Tibial nerve (tissue), 4 donors: ENCODE measurements at regions not wholly inside any gene's neighbourhood (a gene's known extent, or its start where the extent isn't known, plus 50 kb on each side); places are given as distances from the start of the nearest gene placed in this dataset.

Experiments
- DNase-seq, 2 donors: peaks; one replicate each; pipeline ENCODE4 v3.0.0-alpha.2; 2019; ENCODE audit warnings: low spot score in 2 of 2
- H3K27ac ChIP-seq, 4 donors: fragments of 200-600 bp; sonication (generic) in 3 of 4; one replicate each; pipeline ENCODE4 v1.5.1; 2017 to 2019; ENCODE audit warnings: mild to moderate bottlenecking in 1 of 4
- H3K27me3 ChIP-seq, 2 donors: fragments of 200-600 bp; sonication (generic) in 1 of 2; one replicate each; pipeline versions ENCODE4 v1.5.1 to v1.6.0; 2017 to 2019
- H3K36me3 ChIP-seq, 3 donors: fragments of 200-600 bp; sonication (generic); one replicate each; pipeline ENCODE4 v1.5.1; 2018 to 2019
- H3K4me1 ChIP-seq, 4 donors: fragments of 200-600 bp; sonication (generic) in 3 of 4; one replicate each; pipeline ENCODE4 v1.5.1; 2017 to 2019
- H3K4me3 ChIP-seq, 4 donors: fragments of 200-600 bp; sonication (generic) in 3 of 4; one replicate each; pipeline ENCODE4 v1.5.1; 2017 to 2019; ENCODE audit warnings: mild to moderate bottlenecking in 1 of 4, moderate library complexity in 1 of 4
- H3K9me3 ChIP-seq, 4 donors: fragments of 200-600 bp; sonication (generic) in 3 of 4; one replicate each; pipeline ENCODE4 v1.5.1; 2017 to 2019
- EP300 ChIP-seq, 2 donors: sonication (generic); formaldehyde crosslinking; IDR thresholded peaks; one replicate each; pipeline ENCODE4 v1.6.1; 2017; ENCODE audit warnings: antibody characterized with exemption in 2 of 2, mild to moderate bottlenecking in 1 of 2
- POLR2A ChIP-seq, 2 donors: fragments of 450-650 bp; IDR thresholded peaks; one replicate each; pipeline ENCODE4 v1.6.1; 2017; ENCODE audit warnings: antibody characterized with exemption in 2 of 2, mild to moderate bottlenecking in 2 of 2, moderate library complexity in 2 of 2
- WGBS, 2 donors: methylation state at CpG; one replicate each; pipeline ENCODE4 v1.1.5; 2018; 5-methylcytosine and 5-hydroxymethylcytosine counted together
- TF ChIP-seq, protein P1 (sequence below), 5 experiments: fragments of 200-600 bp in 3 of 5; fragments of 450-650 bp in 2 of 5; sonication (generic) in 3 of 5; IDR thresholded peaks; one replicate each; pipeline ENCODE4 v1.5.1; 2016 to 2019; ENCODE audit warnings: antibody characterized with exemption in 5 of 5, mild to moderate bottlenecking in 3 of 5, moderate library complexity in 2 of 5

DNA sequence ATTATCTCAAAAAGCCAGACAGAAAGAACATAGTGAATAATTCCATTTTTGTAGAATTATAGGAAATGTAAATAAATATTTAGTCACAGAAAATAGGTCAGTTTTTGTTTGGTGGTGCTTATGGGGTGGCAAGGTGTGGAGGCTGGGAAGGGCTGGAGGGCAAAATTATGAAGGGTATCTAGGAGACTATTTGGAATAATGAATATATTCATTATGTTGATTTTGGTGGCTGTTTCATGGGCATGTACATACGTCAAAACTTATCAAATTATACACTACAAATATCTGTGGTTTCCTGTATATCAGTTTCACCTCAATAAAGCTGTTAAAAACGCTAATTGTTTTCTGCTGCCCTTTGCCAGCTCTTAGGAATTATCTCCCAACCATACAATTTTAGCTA lies 298.7 kb upstream of the GOLIM4 start:
- Histone ChIP-seq H3K4me1 (no peaks in the 10 kb centered on the region), H3K27me3 (no peaks in the 10 kb centered on the region), H3K9me3 (peaks cover 0 to under 1% (median 0%) of the 10 kb centered on the region in 4 donors), H3K4me3 (no peak overlapping the region), H3K27ac (no peak overlapping the region), H3K36me3 (no peaks in the 10 kb centered on the region)
- no peak for DNase-seq
- 83 to 89% methylated on average over 2 of the region's 2 CpGs for WGBS, 2 donors
- no peak for TF ChIP-seq EP300 (IDR thresholded peaks at IDR 0.05)
- no peak for TF ChIP-seq POLR2A (IDR thresholded peaks at IDR 0.05)
- TF ChIP-seq, protein P1, sequence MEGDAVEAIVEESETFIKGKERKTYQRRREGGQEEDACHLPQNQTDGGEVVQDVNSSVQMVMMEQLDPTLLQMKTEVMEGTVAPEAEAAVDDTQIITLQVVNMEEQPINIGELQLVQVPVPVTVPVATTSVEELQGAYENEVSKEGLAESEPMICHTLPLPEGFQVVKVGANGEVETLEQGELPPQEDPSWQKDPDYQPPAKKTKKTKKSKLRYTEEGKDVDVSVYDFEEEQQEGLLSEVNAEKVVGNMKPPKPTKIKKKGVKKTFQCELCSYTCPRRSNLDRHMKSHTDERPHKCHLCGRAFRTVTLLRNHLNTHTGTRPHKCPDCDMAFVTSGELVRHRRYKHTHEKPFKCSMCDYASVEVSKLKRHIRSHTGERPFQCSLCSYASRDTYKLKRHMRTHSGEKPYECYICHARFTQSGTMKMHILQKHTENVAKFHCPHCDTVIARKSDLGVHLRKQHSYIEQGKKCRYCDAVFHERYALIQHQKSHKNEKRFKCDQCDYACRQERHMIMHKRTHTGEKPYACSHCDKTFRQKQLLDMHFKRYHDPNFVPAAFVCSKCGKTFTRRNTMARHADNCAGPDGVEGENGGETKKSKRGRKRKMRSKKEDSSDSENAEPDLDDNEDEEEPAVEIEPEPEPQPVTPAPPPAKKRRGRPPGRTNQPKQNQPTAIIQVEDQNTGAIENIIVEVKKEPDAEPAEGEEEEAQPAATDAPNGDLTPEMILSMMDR (IDR thresholded peaks at IDR 0.05) = no peak

DNA sequence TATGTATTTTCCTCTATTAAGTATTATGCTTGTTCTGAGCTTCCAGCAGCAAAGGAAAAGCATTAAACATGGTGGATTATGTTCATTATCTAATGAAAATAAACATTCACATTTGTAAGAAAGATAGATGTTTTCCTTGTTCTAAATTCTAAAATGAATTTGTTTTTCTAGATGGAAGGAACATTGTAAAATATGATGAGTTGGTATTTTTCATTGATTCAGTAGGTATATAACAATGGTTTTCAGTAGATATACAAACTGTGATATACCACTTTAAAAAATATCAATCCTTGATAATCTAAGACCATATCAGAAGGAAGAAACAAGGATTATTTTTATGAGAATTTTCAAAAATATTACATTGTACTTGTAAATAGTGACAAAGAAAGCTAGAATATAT lies 290.6 kb upstream of the GOLIM4 start:
- Histone ChIP-seq H3K4me3 (no peak overlapping the region), H3K36me3 (no peaks in the 10 kb centered on the region), H3K9me3 (peaks cover 0 to 18% (median 0%) of the 10 kb centered on the region in 4 donors), H3K27ac (no peak overlapping the region), H3K27me3 (no peaks in the 10 kb centered on the region), H3K4me1 (no peaks in the 10 kb centered on the region)
- no peak for TF ChIP-seq POLR2A (IDR thresholded peaks at IDR 0.05)
- no peak for TF ChIP-seq EP300 (IDR thresholded peaks at IDR 0.05)
- TF ChIP-seq, protein P1 (IDR thresholded peaks at IDR 0.05) = no peak
- DNase-seq = no peak

DNA sequence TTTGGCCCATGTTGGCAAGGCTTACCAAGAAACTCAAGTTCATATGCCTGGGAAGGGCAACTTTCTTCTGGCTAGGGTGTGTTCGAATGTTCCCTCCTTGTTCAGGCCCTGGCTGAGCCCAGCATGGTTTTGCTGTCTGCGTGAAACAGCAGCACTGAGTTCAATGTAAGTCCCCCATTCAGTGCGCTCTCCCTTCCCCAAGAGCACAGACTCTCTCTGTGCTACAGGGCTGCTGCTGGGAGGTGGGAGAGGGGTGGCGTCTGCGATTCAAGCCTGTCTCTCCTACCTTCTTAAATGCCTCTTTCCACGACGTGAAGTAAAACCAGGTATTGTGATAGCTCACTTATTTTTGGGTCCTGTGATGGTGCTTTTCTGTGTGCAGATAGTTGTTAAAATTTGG lies 289.3 kb upstream of the GOLIM4 start:
- Histone ChIP-seq H3K9me3 (peaks cover 0 to 18% (median 0%) of the 10 kb centered on the region in 4 donors), H3K27me3 (no peaks in the 10 kb centered on the region), H3K4me1 (no peaks in the 10 kb centered on the region), H3K4me3 (no peak overlapping the region), H3K27ac (no peak overlapping the region), H3K36me3 (no peaks in the 10 kb centered on the region)
- DNase-seq = no peak
- 65 to 74% methylated on average over 7 of the region's 7 CpGs for WGBS, 2 donors
- TF ChIP-seq EP300 (IDR thresholded peaks at IDR 0.05) = no peak
- TF ChIP-seq POLR2A (IDR thresholded peaks at IDR 0.05) = no peak
- TF ChIP-seq, protein P1 (IDR thresholded peaks at IDR 0.05) = no peak

GRCh38 chr3:168383573-168383972 lies 287.8 kb upstream of the GOLIM4 start:
- Histone ChIP-seq H3K9me3 (peaks cover 0 to 11% (median 0%) of the 10 kb centered on the region in 4 donors), H3K27me3 (no peaks in the 10 kb centered on the region), H3K36me3 (no peaks in the 10 kb centered on the region), H3K4me1 (no peaks in the 10 kb centered on the region), H3K27ac (no peak overlapping the region), H3K4me3 (no peak overlapping the region)
- TF ChIP-seq, protein P1 (IDR thresholded peaks at IDR 0.05) = no peak
- DNase-seq = no peak
- WGBS, 2 donors = 88 to 100% methylated on average over 2 of the region's 2 CpGs

DNA sequence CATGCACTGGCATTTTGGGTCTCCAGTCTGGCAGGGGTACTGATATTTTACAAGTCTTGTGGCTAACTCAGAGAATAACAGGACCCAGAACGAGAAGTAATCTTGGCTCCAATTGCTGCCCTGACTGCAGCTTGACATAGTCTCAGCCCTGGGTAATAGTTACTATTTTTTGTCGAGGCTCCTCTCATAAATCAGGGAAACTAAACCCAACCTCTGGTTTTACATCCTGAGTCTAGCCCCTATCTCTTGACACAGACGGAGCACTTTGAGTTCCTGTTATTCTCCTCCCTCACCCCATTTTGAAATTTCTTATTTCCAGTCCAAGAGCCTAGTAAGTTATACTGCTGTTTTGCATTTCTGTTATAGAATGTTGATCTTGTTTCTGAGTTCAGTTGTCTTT lies 276.1 kb upstream of the GOLIM4 start:
- DNase-seq = no peak
- Histone ChIP-seq H3K4me3 (no peak overlapping the region), H3K36me3 (no peaks in the 10 kb centered on the region), H3K27ac (no peak overlapping the region), H3K9me3 (peaks cover 0 to 4% (median 0%) of the 10 kb centered on the region in 4 donors), H3K4me1 (no peaks in the 10 kb centered on the region), H3K27me3 (no peaks in the 10 kb centered on the region)
- WGBS, 2 donors = 67 to 71% methylated on average over 3 of the region's 3 CpGs
- no peak for TF ChIP-seq POLR2A (IDR thresholded peaks at IDR 0.05)
- no peak for TF ChIP-seq EP300 (IDR thresholded peaks at IDR 0.05)
- TF ChIP-seq, protein P1 (IDR thresholded peaks at IDR 0.05) = no peak
